Epithelial cell of prostate (primary cell): ENCODE measurements at regions not wholly inside any gene's neighbourhood (a gene's known extent, or its start where the extent isn't known, plus 50 kb on each side); places are given as distances from the start of the nearest gene placed in this dataset.

ENCODE experiments used
- DNase-seq: peaks from one replicate; pipeline ENCODE4 v3.0.0-alpha.2; 2011; ENCODE audit warnings: low read depth, low spot score
- H3K27ac ChIP-seq: fragments of 450-650 bp; 2 replicates; pipeline ENCODE4 v1.5.1; 2017; ENCODE audit warnings: mild to moderate bottlenecking

GRCh38 chr10:58993480-58994221, 182.8 kb upstream of the PHYHIPL start:
- no peak overlapping the region for H3K27ac ChIP-seq
- no peak for DNase-seq

GRCh38 chr10:58994226-58995057, 182.0 kb upstream of the PHYHIPL start:
- no peak overlapping the region for H3K27ac ChIP-seq
- peak; percentile 5 for DNase-seq

GRCh38 chr10:58995058-58995596, 181.3 kb upstream of the PHYHIPL start:
- DNase-seq, result no peak

GRCh38 chr10:58996063-58996462, 180.4 kb upstream of the PHYHIPL start:
- no peak overlapping the region for H3K27ac ChIP-seq
- DNase-seq, result no peak

More at GRCh38 chr10:58995058-58995596, 181.3 kb upstream of the PHYHIPL start:
- H3K27ac ChIP-seq, result no peak overlapping the region

- DNase-seq, result no peak
- no peak overlapping the region for H3K27ac ChIP-seq
Observed at GRCh38 chr10:58996866-58997265, 179.6 kb upstream of the PHYHIPL start.

- no peak overlapping the region for H3K27ac ChIP-seq
- DNase-seq, result no peak
Observed at GRCh38 chr10:58998924-58999713, 177.3 kb upstream of the PHYHIPL start.

GRCh38 chr10:59000162-59000825, 176.1 kb upstream of the PHYHIPL start:
- no peak for DNase-seq
- H3K27ac ChIP-seq, result no peak overlapping the region

- no peak for DNase-seq
- H3K27ac ChIP-seq, result no peak overlapping the region
Observed at GRCh38 chr10:59002011-59002410, 174.4 kb upstream of the PHYHIPL start.

- DNase-seq, result no peak
- H3K27ac ChIP-seq, result no peak overlapping the region
Observed at GRCh38 chr10:59003203-59003602, 173.2 kb upstream of the PHYHIPL start.

- DNase-seq, result no peak
- no peak overlapping the region for H3K27ac ChIP-seq
Observed at GRCh38 chr10:59004392-59004791, 172.1 kb upstream of the PHYHIPL start.

- no peak overlapping the region for H3K27ac ChIP-seq
- DNase-seq, result peak; percentile 31
Observed at GRCh38 chr10:59006511-59007306, 169.7 kb upstream of the PHYHIPL start.

- DNase-seq, result no peak
Observed at GRCh38 chr10:59007307-59008025, 169.0 kb upstream of the PHYHIPL start.

GRCh38 chr10:59008452-59008851, 168.0 kb upstream of the PHYHIPL start:
- no peak for DNase-seq
- no peak overlapping the region for H3K27ac ChIP-seq

More at GRCh38 chr10:59007307-59008025, 169.0 kb upstream of the PHYHIPL start:
- H3K27ac ChIP-seq, result no peak overlapping the region

GRCh38 chr10:59011972-59012632, 164.3 kb upstream of the PHYHIPL start:
- H3K27ac ChIP-seq, result no peak overlapping the region
- no peak for DNase-seq

- no peak for DNase-seq
Observed at GRCh38 chr10:59012839-59013238, 163.6 kb upstream of the PHYHIPL start.

GRCh38 chr10:59016043-59016442, 160.4 kb upstream of the PHYHIPL start:
- no peak overlapping the region for H3K27ac ChIP-seq
- DNase-seq, result no peak

More at GRCh38 chr10:59012839-59013238, 163.6 kb upstream of the PHYHIPL start:
- H3K27ac ChIP-seq, result no peak overlapping the region

- no peak for DNase-seq
- H3K27ac ChIP-seq, result no peak overlapping the region
Observed at GRCh38 chr10:59018977-59019376, 157.5 kb upstream of the PHYHIPL start.

GRCh38 chr10:59019603-59020002, 156.8 kb upstream of the PHYHIPL start:
- no peak for DNase-seq
- H3K27ac ChIP-seq, result no peak overlapping the region
